ENCODE measurements at regions not wholly inside any gene's neighbourhood (a gene's known extent, or its start where the extent isn't known, plus 50 kb on each side); places are given as distances from the start of the nearest gene placed in this dataset.
"Not testable (repeated sequence)": the region's sequence is repeated elsewhere in the genome, so short reads cannot be mapped to it uniquely, and the experiment has no call there.

GRCh38 chr6:155916846-155917624 is 461.4 kb upstream of the NOX3 start:
- no peak for DNase-seq (ENCODE audit: low read depth)

- no peak for DNase-seq (ENCODE audit: low read depth)
These were observed 460.0 kb upstream of the NOX3 start for GRCh38 chr6:155915651-155916050.

- no peak for DNase-seq (ENCODE audit: low read depth)
These were observed 458.2 kb upstream of the NOX3 start for GRCh38 chr6:155913816-155914215.

- DNase-seq (ENCODE audit: low read depth), result no peak
These were observed 454.1 kb upstream of the NOX3 start for GRCh38 chr6:155909710-155910109.

- DNase-seq (ENCODE audit: low read depth), result no peak
These were observed 440.0 kb upstream of the NOX3 start for GRCh38 chr6:155895641-155896040.

GRCh38 chr6:155894758-155895157 is 439.1 kb upstream of the NOX3 start:
- no peak for DNase-seq (ENCODE audit: low read depth)

GRCh38 chr6:155894262-155894661 is 438.6 kb upstream of the NOX3 start:
- DNase-seq (ENCODE audit: low read depth), result no peak

- DNase-seq (ENCODE audit: low read depth), result no peak
These were observed 434.8 kb upstream of the NOX3 start for GRCh38 chr6:155890409-155890808.

GRCh38 chr6:155889410-155889809 is 433.8 kb upstream of the NOX3 start:
- DNase-seq (ENCODE audit: low read depth), result no peak

- DNase-seq (ENCODE audit: low read depth), result no peak
These were observed 431.8 kb upstream of the NOX3 start for GRCh38 chr6:155887421-155887820.

- no peak for DNase-seq (ENCODE audit: low read depth)
These were observed 428.1 kb upstream of the NOX3 start for GRCh38 chr6:155883741-155884140.

- DNase-seq (ENCODE audit: low read depth), result no peak
These were observed 427.7 kb upstream of the NOX3 start for GRCh38 chr6:155883334-155883731.

GRCh38 chr6:155882527-155883333 is 427.1 kb upstream of the NOX3 start:
- DNase-seq (ENCODE audit: low read depth), result no peak

GRCh38 chr6:155881826-155882526 is 426.3 kb upstream of the NOX3 start:
- DNase-seq (ENCODE audit: low read depth), result no peak

GRCh38 chr6:155880900-155881299 is 425.3 kb upstream of the NOX3 start:
- no peak for DNase-seq (ENCODE audit: low read depth)

GRCh38 chr6:155872961-155873360 is 417.3 kb upstream of the NOX3 start:
- no peak for DNase-seq (ENCODE audit: low read depth)

- DNase-seq (ENCODE audit: low read depth), result no peak
These were observed 412.0 kb upstream of the NOX3 start for GRCh38 chr6:155867682-155868081.

GRCh38 chr6:155866676-155867390 is 411.2 kb upstream of the NOX3 start:
- not testable (repeated sequence) for DNase-seq (ENCODE audit: low read depth)

- no peak for DNase-seq (ENCODE audit: low read depth)
These were observed 406.2 kb upstream of the NOX3 start for GRCh38 chr6:155861821-155862220.

- not testable (repeated sequence) for DNase-seq (ENCODE audit: low read depth)
These were observed 403.3 kb upstream of the NOX3 start for GRCh38 chr6:155858906-155859305.

- DNase-seq (ENCODE audit: low read depth), result no peak
These were observed 399.1 kb upstream of the NOX3 start for GRCh38 chr6:155854787-155855186.

- no peak for DNase-seq (ENCODE audit: low read depth)
These were observed 397.4 kb upstream of the NOX3 start for GRCh38 chr6:155853011-155853410.

Data from fibroblast of the conjunctiva (primary cell).